Colonic mucosa (tissue), 4 donors: ENCODE measurements at regions not wholly inside any gene's neighbourhood (a gene's known extent, or its start where the extent isn't known, plus 50 kb on each side); places are given as distances from the start of the nearest gene placed in this dataset.

ENCODE experiments used
- DNase-seq: peaks from one replicate; pipeline ENCODE4 v3.0.0-alpha.2; 2020
- H3K27ac ChIP-seq: fragments of 200-600 bp; one replicate; pipeline ENCODE4 v1.8.0; 2021
- H3K27me3 ChIP-seq: fragments of 200-600 bp; one replicate; pipeline ENCODE4 v1.8.0; 2021
- H3K36me3 ChIP-seq: fragments of 200-600 bp; one replicate; pipeline ENCODE4 v1.8.0; 2021
- H3K4me1 ChIP-seq: fragments of 200-600 bp; one replicate; pipeline ENCODE4 v1.8.0; 2021; ENCODE audit warnings: mild to moderate bottlenecking
- H3K4me3 ChIP-seq: fragments of 200-600 bp; one replicate; pipeline ENCODE4 v1.8.0; 2021
- H3K9ac ChIP-seq, 2 donors: one replicate each; pipeline ENCODE4 v1.7.0; 2013; ENCODE audit warnings: control low read depth in 2 of 2, low read depth in 2 of 2, low read length in 2 of 2
- H3K9me3 ChIP-seq: fragments of 200-600 bp; one replicate; pipeline ENCODE4 v1.8.0; 2021
- CTCF ChIP-seq: fragments of 200-600 bp; IDR thresholded peaks from one replicate; pipeline ENCODE4 v1.8.0; 2022; ENCODE audit warnings: antibody characterized with exemption, mild to moderate bottlenecking
- intact Hi-C: fragments of 100-400 bp; cut with DNase I; formaldehyde crosslinking; loops from one replicate; pipeline ENCODE4 v1.14.1; 2022
- donor health status: healthy.
- donor health status: DM: no; HTN: no; CAD: no.
- donor health status: DM: no; HTN: no; CAD: no.

- no peak for TF ChIP-seq CTCF
- no peak overlapping the region for H3K9ac ChIP-seq
- no peak overlapping the region for H3K27ac ChIP-seq
- no peaks in the 10 kb centered on the region for H3K27me3 ChIP-seq
- DNase-seq: no peak
- H3K36me3 ChIP-seq: no peaks in the 10 kb centered on the region
- H3K4me1 ChIP-seq: no peaks in the 10 kb centered on the region
- intact Hi-C loops: no loop called here
- H3K9me3 ChIP-seq: no peaks in the 10 kb centered on the region
- H3K4me3 ChIP-seq: no peak overlapping the region
Measured at GRCh38 chr13:68347220-68347619, 1117.1 kb upstream of the PCDH9 start.

GRCh38 chr13:68345963-68346531 lies 1115.9 kb upstream of the PCDH9 start:
- H3K9me3 ChIP-seq: no peaks in the 10 kb centered on the region
- no peaks in the 10 kb centered on the region for H3K36me3 ChIP-seq
- H3K4me3 ChIP-seq: no peak overlapping the region
- no peaks in the 10 kb centered on the region for H3K4me1 ChIP-seq
- no peak overlapping the region for H3K27ac ChIP-seq
- no peak overlapping the region for H3K9ac ChIP-seq
- H3K27me3 ChIP-seq: no peaks in the 10 kb centered on the region
- intact Hi-C loops: no loop called here
- TF ChIP-seq CTCF: no peak
- DNase-seq: no peak

- Histone ChIP-seq H3K4me3 (no peak overlapping the region), H3K27me3 (no peaks in the 10 kb centered on the region), H3K9ac (no peak overlapping the region), H3K9me3 (no peaks in the 10 kb centered on the region), H3K36me3 (no peaks in the 10 kb centered on the region), H3K27ac (no peak overlapping the region), H3K4me1 (no peaks in the 10 kb centered on the region)
- TF ChIP-seq CTCF: no peak
- intact Hi-C loops: no loop called here
- no peak for DNase-seq
Measured at GRCh38 chr13:68323124-68323523, 1093.0 kb upstream of the PCDH9 start.

- intact Hi-C loops: no loop called here
- no peaks in the 10 kb centered on the region for H3K36me3 ChIP-seq
- no peak overlapping the region for H3K4me3 ChIP-seq
- H3K4me1 ChIP-seq: no peaks in the 10 kb centered on the region
- no peak overlapping the region for H3K27ac ChIP-seq
- H3K27me3 ChIP-seq: no peaks in the 10 kb centered on the region
- TF ChIP-seq CTCF: no peak
- H3K9me3 ChIP-seq: no peaks in the 10 kb centered on the region
- no peak for DNase-seq
- H3K9ac ChIP-seq: no peak overlapping the region
Measured at GRCh38 chr13:68319384-68319783, 1089.2 kb upstream of the PCDH9 start.

- no peak overlapping the region for H3K4me3 ChIP-seq
- H3K27me3 ChIP-seq: no peaks in the 10 kb centered on the region
- no peak overlapping the region for H3K27ac ChIP-seq
- H3K4me1 ChIP-seq: no peaks in the 10 kb centered on the region
- peak; percentile 55 for TF ChIP-seq CTCF
- no peak overlapping the region for H3K9ac ChIP-seq
- H3K36me3 ChIP-seq: no peaks in the 10 kb centered on the region
- DNase-seq: no peak
- intact Hi-C loops: no loop called here
- H3K9me3 ChIP-seq: no peaks in the 10 kb centered on the region
Measured at GRCh38 chr13:68304286-68304893, 1074.3 kb upstream of the PCDH9 start.
